ENCODE measurements at regions not wholly inside any gene's neighbourhood (a gene's known extent, or its start where the extent isn't known, plus 50 kb on each side); places are given as distances from the start of the nearest gene placed in this dataset.

DNA sequence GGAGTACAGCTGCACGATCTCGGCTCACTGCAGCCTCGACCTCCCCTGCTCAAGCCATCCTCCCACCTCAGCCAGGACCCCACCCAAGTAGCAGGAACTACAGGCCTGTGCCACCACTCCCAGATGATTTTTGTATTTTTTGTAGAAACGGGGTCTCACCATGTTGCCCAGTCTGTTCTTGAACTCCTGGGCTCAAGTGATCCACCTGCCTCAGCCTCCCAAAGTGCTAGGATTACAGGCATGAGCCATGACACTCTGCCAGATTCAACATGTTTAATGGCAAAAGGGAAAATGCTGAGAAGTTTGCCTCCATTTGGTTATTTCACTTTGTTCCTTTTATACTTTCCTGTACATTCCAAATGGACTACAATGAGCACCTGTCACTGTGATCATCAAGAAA lies 65.8 kb downstream of the ZIC5 start:
- ATAC-seq (ENCODE audit: low read depth in 2 of 2) (no peak), DNase-seq (no peak)
- H3K9me3 Mint-ChIP-seq: no peaks in the 10 kb centered on the region
- H3K4me3 Mint-ChIP-seq: no peak overlapping the region
- Histone ChIP-seq H3K27ac (ENCODE audit: insufficient read depth, low read length, poor library complexity, severe bottlenecking) (no peak overlapping the region), H3K27me3 (ENCODE audit: control insufficient read depth, insufficient read depth, low read length) (no peaks in the 10 kb centered on the region), H3K9me3 (ENCODE audit: control insufficient read depth in 2 of 2, low read length in 2 of 2) (no peaks in the 10 kb centered on the region), H3K4me1 (ENCODE audit: control insufficient read depth, insufficient read depth, low read length, poor library complexity, severe bottlenecking) (no peaks in the 10 kb centered on the region), H3K4me3 (ENCODE audit: low read depth, low read length) (no peak overlapping the region), H3K36me3 (ENCODE audit: control insufficient read depth, insufficient read depth, low read length) (no peaks in the 10 kb centered on the region)
- H3K27me3 Mint-ChIP-seq: peaks cover 33% of the 10 kb centered on the region
- H3K27ac Mint-ChIP-seq: no peak overlapping the region
- H3K4me1 Mint-ChIP-seq: peaks cover under 1 to 14% (median 4%) of the 10 kb centered on the region in 4 donors
- H3K36me3 Mint-ChIP-seq: peaks cover 3% of the 10 kb centered on the region

GRCh38 chr13:99905224-99905623 lies 66.3 kb downstream of the ZIC5 start:
- Histone ChIP-seq H3K9me3 (ENCODE audit: control insufficient read depth in 2 of 2, low read length in 2 of 2) (no peaks in the 10 kb centered on the region), H3K4me3 (ENCODE audit: low read depth, low read length) (no peak overlapping the region), H3K27me3 (ENCODE audit: control insufficient read depth, insufficient read depth, low read length) (no peaks in the 10 kb centered on the region), H3K36me3 (ENCODE audit: control insufficient read depth, insufficient read depth, low read length) (no peaks in the 10 kb centered on the region), H3K27ac (ENCODE audit: insufficient read depth, low read length, poor library complexity, severe bottlenecking) (no peak overlapping the region), H3K4me1 (ENCODE audit: control insufficient read depth, insufficient read depth, low read length, poor library complexity, severe bottlenecking) (no peaks in the 10 kb centered on the region)
- DNase-seq: no peak
- Mint-ChIP-seq H3K27me3 (peaks cover 37% of the 10 kb centered on the region), H3K4me3 (no peak overlapping the region), H3K9me3 (no peaks in the 10 kb centered on the region), H3K4me1 (peaks cover 0 to 14% (median 6%) of the 10 kb centered on the region in 4 donors), H3K36me3 (peaks cover 3% of the 10 kb centered on the region), H3K27ac (no peak overlapping the region)
- no peak for ATAC-seq (ENCODE audit: low read depth in 2 of 2)

GRCh38 chr13:99903140-99903539 lies 68.4 kb downstream of the ZIC5 start:
- Mint-ChIP-seq H3K36me3 (peaks cover 3% of the 10 kb centered on the region), H3K9me3 (peaks cover 0 to 2% (median 0%) of the 10 kb centered on the region in 7 donors), H3K4me3 (no peak overlapping the region), H3K4me1 (peaks cover 0 to 6% (median 5%) of the 10 kb centered on the region in 4 donors), H3K27me3 (peaks cover 54% of the 10 kb centered on the region), H3K27ac (no peak overlapping the region)
- Histone ChIP-seq H3K4me3 (ENCODE audit: low read depth, low read length) (no peak overlapping the region), H3K36me3 (ENCODE audit: control insufficient read depth, insufficient read depth, low read length) (no peaks in the 10 kb centered on the region), H3K27me3 (ENCODE audit: control insufficient read depth, insufficient read depth, low read length) (peaks cover 5% of the 10 kb centered on the region), H3K27ac (ENCODE audit: insufficient read depth, low read length, poor library complexity, severe bottlenecking) (no peak overlapping the region), H3K4me1 (ENCODE audit: control insufficient read depth, insufficient read depth, low read length, poor library complexity, severe bottlenecking) (no peaks in the 10 kb centered on the region), H3K9me3 (ENCODE audit: control insufficient read depth in 2 of 2, low read length in 2 of 2) (no peaks in the 10 kb centered on the region)
- DNase-seq (no peak), ATAC-seq (ENCODE audit: low read depth in 2 of 2) (no peak)

DNA sequence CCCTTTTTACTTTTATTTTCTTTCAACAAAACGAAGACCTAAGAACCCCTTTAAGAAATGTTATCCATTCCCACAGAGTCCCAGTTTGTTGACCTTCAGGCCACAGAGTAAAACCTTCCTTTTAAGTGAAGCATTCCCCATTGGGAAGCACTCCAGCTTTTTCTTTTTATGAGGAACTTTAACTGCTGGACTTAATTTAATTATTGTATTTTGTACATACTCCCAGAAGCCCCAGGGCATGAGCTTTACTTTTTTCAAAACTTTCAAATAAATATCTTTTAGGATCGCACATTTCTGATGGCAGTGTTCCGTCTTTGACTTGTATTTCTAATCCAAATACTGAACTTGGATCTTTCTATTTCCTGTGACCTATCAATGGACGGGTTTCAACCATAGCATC lies 68.9 kb downstream of the ZIC5 start:
- ATAC-seq (ENCODE audit: low read depth in 2 of 2): no peak
- H3K27ac Mint-ChIP-seq: no peak overlapping the region
- Histone ChIP-seq H3K4me3 (ENCODE audit: low read depth, low read length) (no peak overlapping the region), H3K4me1 (ENCODE audit: control insufficient read depth, insufficient read depth, low read length, poor library complexity, severe bottlenecking) (no peaks in the 10 kb centered on the region), H3K36me3 (ENCODE audit: control insufficient read depth, insufficient read depth, low read length) (no peaks in the 10 kb centered on the region), H3K9me3 (ENCODE audit: control insufficient read depth in 2 of 2, low read length in 2 of 2) (no peaks in the 10 kb centered on the region), H3K27me3 (ENCODE audit: control insufficient read depth, insufficient read depth, low read length) (peaks cover 5% of the 10 kb centered on the region), H3K27ac (ENCODE audit: insufficient read depth, low read length, poor library complexity, severe bottlenecking) (no peak overlapping the region)
- peaks cover 3% of the 10 kb centered on the region for H3K36me3 Mint-ChIP-seq
- H3K9me3 Mint-ChIP-seq: peaks cover 0 to 2% (median 0%) of the 10 kb centered on the region in 7 donors
- no peak for DNase-seq
- no peak overlapping the region for H3K4me3 Mint-ChIP-seq
- peaks cover 59% of the 10 kb centered on the region for H3K27me3 Mint-ChIP-seq
- H3K4me1 Mint-ChIP-seq: peaks cover 0 to 6% (median 5%) of the 10 kb centered on the region in 4 donors

- H3K27me3 Mint-ChIP-seq: peaks cover 64% of the 10 kb centered on the region
- H3K9me3 Mint-ChIP-seq: peaks cover 0 to 2% (median 0%) of the 10 kb centered on the region in 7 donors
- H3K4me1 ChIP-seq (ENCODE audit: control insufficient read depth, insufficient read depth, low read length, poor library complexity, severe bottlenecking): peaks cover 6% of the 10 kb centered on the region
- no peak overlapping the region for H3K4me3 ChIP-seq (ENCODE audit: low read depth, low read length)
- no peaks in the 10 kb centered on the region for H3K9me3 ChIP-seq (ENCODE audit: control insufficient read depth in 2 of 2, low read length in 2 of 2)
- ATAC-seq (ENCODE audit: low read depth in 2 of 2) (no peak), DNase-seq (no peak)
- no peak overlapping the region for H3K27ac ChIP-seq (ENCODE audit: insufficient read depth, low read length, poor library complexity, severe bottlenecking)
- H3K27ac Mint-ChIP-seq: no peak overlapping the region
- H3K27me3 ChIP-seq (ENCODE audit: control insufficient read depth, insufficient read depth, low read length): peaks cover 14% of the 10 kb centered on the region
- no peaks in the 10 kb centered on the region for H3K36me3 ChIP-seq (ENCODE audit: control insufficient read depth, insufficient read depth, low read length)
- peaks cover 0 to 11% (median 6%) of the 10 kb centered on the region in 4 donors for H3K4me1 Mint-ChIP-seq
- H3K4me3 Mint-ChIP-seq: peak overlapping the region in 1 of 4 donors; percentile 22
- peaks cover 3% of the 10 kb centered on the region for H3K36me3 Mint-ChIP-seq
These were observed 70.6 kb downstream of the ZIC5 start for GRCh38 chr13:99900960-99901359.

GRCh38 chr13:99898421-99898820 lies 73.1 kb downstream of the ZIC5 start:
- Mint-ChIP-seq H3K9me3 (peaks cover 0 to 4% (median 0%) of the 10 kb centered on the region in 7 donors), H3K4me1 (peaks cover 5 to 27% (median 15%) of the 10 kb centered on the region in 4 donors), H3K4me3 (peak overlapping the region in 1 of 4 donors; percentile 43), H3K27me3 (peaks cover 77% of the 10 kb centered on the region), H3K27ac (no peak overlapping the region), H3K36me3 (no peaks in the 10 kb centered on the region)
- no peak overlapping the region for H3K4me3 ChIP-seq (ENCODE audit: low read depth, low read length)
- ATAC-seq (ENCODE audit: low read depth in 2 of 2) (no peak), DNase-seq (no peak)
- no peak overlapping the region for H3K27ac ChIP-seq (ENCODE audit: insufficient read depth, low read length, poor library complexity, severe bottlenecking)
- H3K36me3 ChIP-seq (ENCODE audit: control insufficient read depth, insufficient read depth, low read length): no peaks in the 10 kb centered on the region
- peaks cover 20% of the 10 kb centered on the region for H3K4me1 ChIP-seq (ENCODE audit: control insufficient read depth, insufficient read depth, low read length, poor library complexity, severe bottlenecking)
- H3K27me3 ChIP-seq (ENCODE audit: control insufficient read depth, insufficient read depth, low read length): peaks cover 17% of the 10 kb centered on the region
- H3K9me3 ChIP-seq (ENCODE audit: control insufficient read depth in 2 of 2, low read length in 2 of 2): no peaks in the 10 kb centered on the region

- peaks cover 73% of the 10 kb centered on the region for H3K27me3 Mint-ChIP-seq
- no peaks in the 10 kb centered on the region for H3K36me3 ChIP-seq (ENCODE audit: control insufficient read depth, insufficient read depth, low read length)
- H3K4me1 Mint-ChIP-seq: peaks cover 5 to 27% (median 16%) of the 10 kb centered on the region in 4 donors
- H3K27ac Mint-ChIP-seq: no peak overlapping the region
- peak overlapping the region; percentile 33 to 75 (median 63) for H3K4me3 Mint-ChIP-seq
- ATAC-seq (ENCODE audit: low read depth in 2 of 2) (no peak), DNase-seq (no peak)
- peaks cover 17% of the 10 kb centered on the region for H3K27me3 ChIP-seq (ENCODE audit: control insufficient read depth, insufficient read depth, low read length)
- H3K9me3 ChIP-seq (ENCODE audit: control insufficient read depth in 2 of 2, low read length in 2 of 2): no peaks in the 10 kb centered on the region
- peaks cover 4% of the 10 kb centered on the region for H3K36me3 Mint-ChIP-seq
- peaks cover 20% of the 10 kb centered on the region for H3K4me1 ChIP-seq (ENCODE audit: control insufficient read depth, insufficient read depth, low read length, poor library complexity, severe bottlenecking)
- peaks cover 0 to 4% (median 0%) of the 10 kb centered on the region in 7 donors for H3K9me3 Mint-ChIP-seq
- no peak overlapping the region for H3K4me3 ChIP-seq (ENCODE audit: low read depth, low read length)
- H3K27ac ChIP-seq (ENCODE audit: insufficient read depth, low read length, poor library complexity, severe bottlenecking): no peak overlapping the region
These were observed 74.5 kb downstream of the ZIC5 start for GRCh38 chr13:99897076-99897440.

- no peak overlapping the region for H3K27ac Mint-ChIP-seq
- H3K9me3 Mint-ChIP-seq: peaks cover 0 to 4% (median 0%) of the 10 kb centered on the region in 7 donors
- peaks cover 5 to 27% (median 16%) of the 10 kb centered on the region in 4 donors for H3K4me1 Mint-ChIP-seq
- ATAC-seq (ENCODE audit: low read depth in 2 of 2): no peak
- no peaks in the 10 kb centered on the region for H3K36me3 ChIP-seq (ENCODE audit: control insufficient read depth, insufficient read depth, low read length)
- DNase-seq: no peak
- peaks cover 17% of the 10 kb centered on the region for H3K27me3 ChIP-seq (ENCODE audit: control insufficient read depth, insufficient read depth, low read length)
- H3K4me3 ChIP-seq (ENCODE audit: low read depth, low read length): no peak overlapping the region
- H3K27me3 Mint-ChIP-seq: peaks cover 71% of the 10 kb centered on the region
- H3K4me1 ChIP-seq (ENCODE audit: control insufficient read depth, insufficient read depth, low read length, poor library complexity, severe bottlenecking): peaks cover 20% of the 10 kb centered on the region
- no peak overlapping the region for H3K27ac ChIP-seq (ENCODE audit: insufficient read depth, low read length, poor library complexity, severe bottlenecking)
- H3K36me3 Mint-ChIP-seq: peaks cover 5% of the 10 kb centered on the region
- H3K4me3 Mint-ChIP-seq: peak overlapping the region; percentile 33 to 75 (median 63)
- no peaks in the 10 kb centered on the region for H3K9me3 ChIP-seq (ENCODE audit: control insufficient read depth in 2 of 2, low read length in 2 of 2)
These were observed 75.0 kb downstream of the ZIC5 start for GRCh38 chr13:99896369-99897075.

Measured in CD4-positive, CD25-positive, alpha-beta regulatory T cell (primary cell).